GM12892 (cell line): ENCODE measurements at regions not wholly inside any gene's neighbourhood (a gene's known extent, or its start where the extent isn't known, plus 50 kb on each side); places are given as distances from the start of the nearest gene placed in this dataset.

Experiments
- POLR2A ChIP-seq: IDR thresholded peaks from 2 replicates; pipeline ENCODE4 v1.6.1; 2011; ENCODE audit warnings: low read depth, low read length, control low read depth
- POLR2AphosphoS5 ChIP-seq: IDR thresholded peaks from 2 replicates; pipeline ENCODE4 v1.6.1; 2011; ENCODE audit warnings: low read depth, low read length, control low read depth
- TAF1 ChIP-seq: IDR thresholded peaks from 2 replicates; pipeline ENCODE4 v1.6.1; 2011; ENCODE audit warnings: low read depth, mild to moderate bottlenecking, control low read depth, low read length, borderline replicate concordance

DNA sequence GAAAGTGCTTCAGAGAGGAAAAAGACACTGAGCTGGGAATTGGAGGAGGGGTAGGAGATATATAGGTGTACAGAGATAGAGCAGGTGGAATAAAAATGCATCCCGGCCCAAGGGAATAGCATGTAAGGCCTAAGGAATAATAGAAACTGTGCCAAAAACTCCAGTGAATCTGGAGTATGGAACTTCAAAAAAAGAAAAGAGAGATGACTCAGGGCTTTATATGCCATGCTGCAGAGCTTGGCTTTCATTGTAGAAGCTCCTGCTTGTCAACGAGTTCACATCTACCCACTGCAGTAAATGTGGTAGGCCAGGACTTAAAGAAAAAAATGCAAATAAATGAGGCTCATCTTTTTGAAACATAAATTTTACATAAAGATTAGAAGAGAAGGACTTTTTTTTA lies 131.8 kb downstream of the MREG start:
- TF ChIP-seq TAF1 = no peak
- no peak for TF ChIP-seq POLR2AphosphoS5
- TF ChIP-seq POLR2A = no peak
